Mucosa of descending colon (tissue), 3 donors: ENCODE measurements at regions not wholly inside any gene's neighbourhood (a gene's known extent, or its start where the extent isn't known, plus 50 kb on each side); places are given as distances from the start of the nearest gene placed in this dataset.

Source experiments
- ATAC-seq: fragments of 200-7000 bp; cut with Tn5 transposase; one replicate; pipeline ENCODE4 v1.9.1; 2020; ENCODE audit warnings: mild to moderate bottlenecking, moderate library complexity
- DNase-seq, 3 donors: peaks; one replicate each; pipeline ENCODE4 v3.0.0-alpha.2; 2020
- H3K36me3 ChIP-seq: fragments of 200-600 bp; one replicate; pipeline ENCODE4 v1.8.0; 2021; ENCODE audit warnings: low read depth, mild to moderate bottlenecking
- H3K4me1 ChIP-seq: fragments of 200-600 bp; one replicate; pipeline ENCODE4 v1.8.0; 2021; ENCODE audit warnings: low read depth, mild to moderate bottlenecking
- H3K4me3 ChIP-seq: fragments of 200-600 bp; one replicate; pipeline ENCODE4 v1.8.0; 2021; ENCODE audit warnings: mild to moderate bottlenecking
- H3K9me3 ChIP-seq: fragments of 200-600 bp; one replicate; pipeline ENCODE4 v1.8.0; 2021; ENCODE audit warnings: mild to moderate bottlenecking
- CTCF ChIP-seq: fragments of 200-600 bp; IDR thresholded peaks from one replicate; pipeline ENCODE4 v1.8.0; 2022; ENCODE audit warnings: antibody characterized with exemption, mild to moderate bottlenecking
- intact Hi-C, 2 donors: fragments of 100-400 bp; cut with DNase I in 1 of 2; cut with micrococcal nuclease in 1 of 2; formaldehyde crosslinking; loops; one replicate each; pipeline versions ENCODE4 v1.11.0 to v1.11.1; 2022; cut with DNase I, micrococcal nuclease
- donor health status: DM: no; HTN: no; CAD: no; lungs with moderate emphysema.
- donor health status: DM: no; HTN: no; CAD: no.
- donor health status: DM: no; HTN: yes; CAD: no.

GRCh38 chr1:58939146-58939545 is 155.3 kb upstream of the JUN start:
- ATAC-seq (no peak), DNase-seq (no peak)
- Histone ChIP-seq H3K4me1 (peaks cover 8% of the 10 kb centered on the region), H3K9me3 (no peaks in the 10 kb centered on the region), H3K4me3 (no peak overlapping the region), H3K36me3 (no peaks in the 10 kb centered on the region)
- TF ChIP-seq CTCF = no peak
- intact Hi-C loops = no loop called here

- intact Hi-C loops = no loop called here
- no peaks in the 10 kb centered on the region for H3K36me3 ChIP-seq
- no peak for DNase-seq
- H3K9me3 ChIP-seq = no peaks in the 10 kb centered on the region
- no peak for TF ChIP-seq CTCF
- H3K4me3 ChIP-seq = no peak overlapping the region
- no peak for ATAC-seq
- peaks cover 8% of the 10 kb centered on the region for H3K4me1 ChIP-seq
Observed at GRCh38 chr1:58939666-58940370, 156.0 kb upstream of the JUN start.

DNA sequence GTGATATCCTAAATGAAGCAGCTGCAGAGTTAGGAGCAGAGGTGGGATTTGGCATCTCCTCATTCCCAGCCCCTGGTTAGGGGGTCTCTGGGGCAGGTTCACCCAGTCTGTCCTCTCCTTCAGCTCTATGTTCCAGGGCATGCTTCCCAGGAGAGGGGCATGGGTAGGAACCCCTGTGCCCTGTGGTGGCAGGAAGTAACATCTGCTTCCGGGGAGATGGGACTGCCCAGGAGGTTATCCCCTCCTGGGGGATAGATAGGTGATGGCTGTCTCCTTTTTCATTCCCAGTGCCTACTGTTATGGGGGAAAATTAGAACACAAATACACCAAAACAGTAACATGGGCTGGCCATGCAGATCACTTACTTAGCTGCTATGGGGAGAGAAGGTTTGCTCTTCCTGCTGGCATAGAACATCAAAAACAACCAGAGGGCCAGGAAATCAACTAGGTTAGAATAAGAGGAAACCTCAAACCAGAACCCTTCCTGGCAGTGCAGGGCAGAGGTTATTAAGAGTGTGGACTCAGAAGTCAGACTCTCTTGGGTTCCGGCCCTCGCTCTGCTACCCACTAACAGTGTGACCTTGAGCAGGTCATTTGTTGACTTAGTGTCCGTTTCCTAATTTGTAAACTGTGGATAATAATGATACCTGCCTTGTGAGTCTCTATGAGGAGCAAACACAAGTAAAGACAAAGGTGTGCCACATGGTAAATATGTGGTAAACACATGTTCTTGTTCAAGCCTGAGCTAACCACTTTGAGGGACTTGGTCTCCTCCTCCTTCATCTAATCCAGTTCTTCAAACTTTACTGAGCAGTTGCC is 157.8 kb upstream of the JUN start:
- Histone ChIP-seq H3K4me1 (peaks cover 8% of the 10 kb centered on the region), H3K36me3 (no peaks in the 10 kb centered on the region), H3K9me3 (no peaks in the 10 kb centered on the region), H3K4me3 (no peak overlapping the region)
- DNase-seq (no peak), ATAC-seq (peak; percentile 79)
- TF ChIP-seq CTCF = no peak
- intact Hi-C loops = no loop called here

DNA sequence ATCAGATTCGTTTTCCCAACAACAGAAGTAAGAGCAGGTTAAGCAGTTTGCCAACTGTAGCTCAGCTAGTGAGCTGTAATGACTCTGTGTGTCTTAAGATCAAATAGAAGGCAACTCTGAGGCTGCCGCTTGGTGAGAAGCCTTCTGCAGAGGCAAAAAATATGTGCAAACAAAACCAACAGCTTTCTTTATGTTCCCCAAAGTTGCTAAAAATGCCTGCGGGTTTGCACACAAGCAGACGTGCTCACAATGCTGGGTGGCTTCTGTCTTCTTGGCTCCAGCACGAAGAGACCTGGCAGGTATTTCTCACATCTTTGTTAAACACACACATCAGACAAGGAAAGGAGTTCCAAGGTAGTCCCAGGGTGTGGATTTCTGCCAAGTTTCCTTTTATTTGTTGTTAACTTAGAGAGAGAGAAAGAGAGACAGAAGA is 158.9 kb upstream of the JUN start:
- no peak for TF ChIP-seq CTCF
- H3K9me3 ChIP-seq = no peaks in the 10 kb centered on the region
- peaks cover 8% of the 10 kb centered on the region for H3K4me1 ChIP-seq
- DNase-seq = peak in 1 of 3 donors; percentile 61
- no peaks in the 10 kb centered on the region for H3K36me3 ChIP-seq
- H3K4me3 ChIP-seq = no peak overlapping the region
- ATAC-seq = peak; percentile 62
- intact Hi-C loops = no loop called here

GRCh38 chr1:58943776-58944175 is 159.9 kb upstream of the JUN start:
- peaks cover 8% of the 10 kb centered on the region for H3K4me1 ChIP-seq
- H3K4me3 ChIP-seq = no peak overlapping the region
- no peaks in the 10 kb centered on the region for H3K36me3 ChIP-seq
- TF ChIP-seq CTCF = no peak
- intact Hi-C loops = no loop called here
- H3K9me3 ChIP-seq = no peaks in the 10 kb centered on the region
- ATAC-seq (no peak), DNase-seq (no peak)
